ENCODE measurements at regions not wholly inside any gene's neighbourhood (a gene's known extent, or its start where the extent isn't known, plus 50 kb on each side); places are given as distances from the start of the nearest gene placed in this dataset.

- H3K4me3 Mint-ChIP-seq (ENCODE audit: unreplicated experiment): no peak overlapping the region
- no peaks in the 10 kb centered on the region for H3K27me3 ChIP-seq (replicated peaks; ENCODE audit: control insufficient read depth, insufficient read depth, low read length)
- DNase-seq: no peak
- no peaks in the 10 kb centered on the region for H3K36me3 Mint-ChIP-seq (ENCODE audit: insufficient read depth, unreplicated experiment)
- no peak overlapping the region for H3K27ac Mint-ChIP-seq (ENCODE audit: unreplicated experiment)
- H3K9me3 Mint-ChIP-seq (ENCODE audit: unreplicated experiment): no peaks in the 10 kb centered on the region
- no peak overlapping the region for H3K4me3 ChIP-seq (ENCODE audit: low read depth, low read length)
- CTCF ChIA-PET: no interaction called here
- H3K4me1 ChIP-seq: no peaks in the 10 kb centered on the region
- intact Hi-C loops (cut with micrococcal nuclease; ENCODE audit: unreplicated experiment): no loop called here
- POLR2A ChIA-PET: no interaction called here
- H3K9me3 ChIP-seq: no peaks in the 10 kb centered on the region
- no peaks in the 10 kb centered on the region for H3K36me3 ChIP-seq (ENCODE audit: control insufficient read depth, insufficient read depth, low read length)
- H3K4me1 Mint-ChIP-seq (ENCODE audit: low read depth, unreplicated experiment): no peaks in the 10 kb centered on the region
- H3K27me3 Mint-ChIP-seq (ENCODE audit: insufficient read depth, unreplicated experiment): no peaks in the 10 kb centered on the region
- TF ChIP-seq CTCF (IDR thresholded peaks at IDR 0.05; ENCODE audit: insufficient read depth in 1 of 2, low read depth in 1 of 2, low read length in 1 of 2, severe bottlenecking in 1 of 2, unreplicated experiment in 1 of 2): no peak
- BruUV-seq (replicated peaks): no TSS peak
These were observed 773.3 kb upstream of the SLC39A10 start for GRCh38 chr2:194883711-194884110.

- H3K36me3 ChIP-seq (ENCODE audit: control insufficient read depth, insufficient read depth, low read length): no peaks in the 10 kb centered on the region
- H3K27ac Mint-ChIP-seq (ENCODE audit: unreplicated experiment): no peak overlapping the region
- H3K4me1 Mint-ChIP-seq (ENCODE audit: low read depth, unreplicated experiment): no peaks in the 10 kb centered on the region
- H3K36me3 Mint-ChIP-seq (ENCODE audit: insufficient read depth, unreplicated experiment): no peaks in the 10 kb centered on the region
- DNase-seq: no peak
- no TSS peak for BruUV-seq (replicated peaks)
- no peaks in the 10 kb centered on the region for H3K27me3 ChIP-seq (replicated peaks; ENCODE audit: control insufficient read depth, insufficient read depth, low read length)
- no peaks in the 10 kb centered on the region for H3K27me3 Mint-ChIP-seq (ENCODE audit: insufficient read depth, unreplicated experiment)
- H3K4me1 ChIP-seq: no peaks in the 10 kb centered on the region
- no peaks in the 10 kb centered on the region for H3K9me3 ChIP-seq
- CTCF ChIA-PET: no interaction called here
- intact Hi-C loops (cut with micrococcal nuclease; ENCODE audit: unreplicated experiment): no loop called here
- H3K4me3 ChIP-seq (ENCODE audit: low read depth, low read length): no peak overlapping the region
- H3K4me3 Mint-ChIP-seq (ENCODE audit: unreplicated experiment): no peak overlapping the region
- H3K9me3 Mint-ChIP-seq (ENCODE audit: unreplicated experiment): no peaks in the 10 kb centered on the region
- POLR2A ChIA-PET: no interaction called here
- TF ChIP-seq CTCF (IDR thresholded peaks at IDR 0.05; ENCODE audit: insufficient read depth in 1 of 2, low read depth in 1 of 2, low read length in 1 of 2, severe bottlenecking in 1 of 2, unreplicated experiment in 1 of 2): no peak
These were observed 786.0 kb upstream of the SLC39A10 start for GRCh38 chr2:194870974-194871535.

- Mint-ChIP-seq H3K27me3 (ENCODE audit: insufficient read depth, unreplicated experiment) (no peaks in the 10 kb centered on the region), H3K4me1 (ENCODE audit: low read depth, unreplicated experiment) (no peaks in the 10 kb centered on the region), H3K27ac (ENCODE audit: unreplicated experiment) (no peak overlapping the region), H3K36me3 (ENCODE audit: insufficient read depth, unreplicated experiment) (no peaks in the 10 kb centered on the region), H3K9me3 (ENCODE audit: unreplicated experiment) (no peaks in the 10 kb centered on the region), H3K4me3 (ENCODE audit: unreplicated experiment) (no peak overlapping the region)
- intact Hi-C loops (cut with micrococcal nuclease; ENCODE audit: unreplicated experiment): loop anchor here (1.0 to 2.0 kb wide), 2 partner anchors 321 to 451 kb away; no protein-coding TSS in a partner anchor
- H3K9me3 ChIP-seq: no peaks in the 10 kb centered on the region
- POLR2A ChIA-PET: no interaction called here
- TF ChIP-seq CTCF (IDR thresholded peaks at IDR 0.05; ENCODE audit: insufficient read depth in 1 of 2, low read depth in 1 of 2, low read length in 1 of 2, severe bottlenecking in 1 of 2, unreplicated experiment in 1 of 2): peak; percentile 21 to 51
- CTCF ChIA-PET: no interaction called here
- no peak overlapping the region for H3K4me3 ChIP-seq (ENCODE audit: low read depth, low read length)
- no peaks in the 10 kb centered on the region for H3K27me3 ChIP-seq (replicated peaks; ENCODE audit: control insufficient read depth, insufficient read depth, low read length)
- H3K4me1 ChIP-seq: no peaks in the 10 kb centered on the region
- BruUV-seq (replicated peaks): no TSS peak
- DNase-seq: no peak
- H3K36me3 ChIP-seq (ENCODE audit: control insufficient read depth, insufficient read depth, low read length): no peaks in the 10 kb centered on the region
These were observed 789.7 kb upstream of the SLC39A10 start for GRCh38 chr2:194867328-194867727.
